Kidney glomerular epithelial cell (primary cell): ENCODE measurements at regions not wholly inside any gene's neighbourhood (a gene's known extent, or its start where the extent isn't known, plus 50 kb on each side); places are given as distances from the start of the nearest gene placed in this dataset.
A peak's percentile ranks its signal among the peaks of the same experiment; 100 is the strongest.
"Not testable (repeated sequence)": the region's sequence is repeated elsewhere in the genome, so short reads cannot be mapped to it uniquely, and the experiment has no call there.

ENCODE experiments used
- DNase-seq: peaks from one replicate; lab custom pipeline; 2025; lab: John Stamatoyannopoulos, UW

DNA sequence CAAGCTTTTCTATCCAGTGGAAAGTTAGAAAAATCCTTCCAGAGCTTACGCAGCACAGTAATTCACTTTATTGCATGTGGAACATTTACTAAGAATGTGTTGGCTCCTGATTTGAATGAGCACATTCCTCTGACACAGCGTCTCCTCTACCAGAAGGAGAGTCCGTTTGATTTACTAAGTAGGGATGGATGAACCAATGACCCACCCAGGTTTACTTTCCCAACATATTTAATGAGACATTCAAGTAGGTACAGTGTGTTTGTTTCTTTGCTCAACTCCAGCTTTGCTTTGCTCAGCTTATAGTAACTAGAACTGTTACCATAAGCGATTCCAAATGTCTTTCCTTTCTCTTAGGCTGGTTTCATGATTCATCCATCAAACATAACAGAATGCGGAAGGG, 161.7 kb downstream of the SMARCA1 start:
- no peak for DNase-seq

DNA sequence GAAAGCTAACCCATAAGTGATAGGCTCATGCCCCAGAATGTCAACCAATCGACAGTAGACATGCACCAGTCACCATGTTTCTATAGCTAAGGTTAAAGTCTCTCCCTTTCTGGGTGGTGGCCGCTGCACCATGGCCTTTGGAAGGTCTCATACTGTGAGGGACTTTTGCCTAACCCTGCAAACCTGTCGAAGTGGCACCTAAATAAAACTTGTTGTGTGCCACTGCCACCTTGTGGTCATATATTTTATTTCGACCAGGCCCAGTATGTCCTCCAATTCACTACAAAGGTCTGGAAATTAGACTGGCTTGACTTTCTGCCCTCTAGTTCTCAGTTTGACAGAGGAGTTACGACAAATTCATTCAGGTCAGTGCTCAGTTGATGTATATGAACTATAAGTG, 163.1 kb downstream of the SMARCA1 start:
- no peak for DNase-seq

DNA sequence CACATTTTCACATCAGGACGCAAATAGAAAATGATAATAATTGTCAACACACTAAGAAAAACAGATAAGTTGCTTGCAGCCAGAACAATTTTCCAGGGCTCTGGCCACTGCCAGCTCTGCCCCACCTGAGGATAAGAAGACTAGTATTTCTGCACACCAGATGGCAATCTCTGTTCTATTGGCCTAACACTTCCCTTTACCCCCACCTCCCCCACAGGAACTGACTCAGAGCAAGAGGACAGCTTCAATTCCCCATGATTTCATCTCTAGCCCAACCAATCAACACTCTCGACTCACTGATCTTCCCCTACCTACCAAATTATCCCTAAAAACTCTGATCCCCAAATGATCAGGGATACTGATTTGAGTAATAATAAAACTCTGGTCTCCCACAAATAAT, 164.0 kb downstream of the SMARCA1 start:
- DNase-seq: no peak

DNA sequence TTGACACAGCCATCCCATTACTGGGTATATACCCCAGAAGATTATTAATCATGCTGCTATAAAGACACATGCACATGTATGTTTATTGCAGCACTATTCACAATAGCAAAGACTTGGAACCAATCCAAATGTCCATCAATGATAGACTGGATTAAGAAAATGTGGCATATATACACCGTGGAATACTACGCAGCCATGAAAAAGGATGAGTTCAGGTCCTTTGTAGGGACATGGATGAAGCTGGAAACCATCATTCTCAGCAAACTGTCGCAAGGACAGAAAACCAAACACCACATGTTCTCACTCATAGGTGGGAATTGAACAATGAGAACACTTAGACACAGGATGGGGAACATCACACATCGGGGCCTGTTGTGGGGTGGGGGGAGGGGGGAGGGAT, 165.9 kb downstream of the SMARCA1 start:
- not testable (repeated sequence) for DNase-seq

DNA sequence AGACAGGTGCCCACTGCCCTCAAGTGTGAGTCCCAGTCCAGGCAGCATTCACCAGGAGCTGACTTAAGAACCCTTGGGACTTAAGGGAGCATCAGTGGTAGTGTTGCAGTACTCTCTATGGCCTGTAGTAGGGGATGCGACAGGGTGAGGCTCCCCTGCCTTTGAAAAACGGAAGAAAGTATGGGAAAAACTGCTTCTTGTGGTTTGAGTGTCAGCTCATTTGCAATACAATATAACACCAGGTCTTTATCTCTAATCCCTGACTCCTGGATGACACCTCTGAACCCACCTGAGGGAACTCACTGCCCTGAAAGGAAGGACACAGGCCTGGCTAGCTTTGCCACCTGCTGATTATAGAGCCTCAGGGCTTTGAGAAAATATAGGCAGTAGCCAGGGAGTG, 176.0 kb downstream of the SMARCA1 start:
- no peak for DNase-seq

DNA sequence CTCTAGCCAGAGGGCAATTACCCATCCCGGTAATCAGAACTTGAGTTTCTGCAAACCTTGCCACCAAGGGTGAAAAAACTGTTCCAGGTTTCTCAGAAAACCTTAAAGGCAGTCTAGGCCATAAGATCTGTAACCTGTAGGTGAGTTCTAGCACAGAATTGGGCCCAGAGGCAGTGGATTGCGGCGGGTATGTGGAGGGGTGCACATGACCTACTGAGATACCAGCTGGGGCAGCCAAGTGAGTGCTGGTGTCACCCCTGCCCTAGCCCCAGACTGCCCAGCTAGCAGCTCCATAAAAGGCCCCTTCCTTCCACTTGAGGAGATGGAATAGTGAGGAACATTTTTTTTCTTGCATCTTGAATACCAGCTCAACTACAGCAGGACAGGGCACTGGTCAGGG, 176.7 kb downstream of the SMARCA1 start:
- DNase-seq: no peak

DNA sequence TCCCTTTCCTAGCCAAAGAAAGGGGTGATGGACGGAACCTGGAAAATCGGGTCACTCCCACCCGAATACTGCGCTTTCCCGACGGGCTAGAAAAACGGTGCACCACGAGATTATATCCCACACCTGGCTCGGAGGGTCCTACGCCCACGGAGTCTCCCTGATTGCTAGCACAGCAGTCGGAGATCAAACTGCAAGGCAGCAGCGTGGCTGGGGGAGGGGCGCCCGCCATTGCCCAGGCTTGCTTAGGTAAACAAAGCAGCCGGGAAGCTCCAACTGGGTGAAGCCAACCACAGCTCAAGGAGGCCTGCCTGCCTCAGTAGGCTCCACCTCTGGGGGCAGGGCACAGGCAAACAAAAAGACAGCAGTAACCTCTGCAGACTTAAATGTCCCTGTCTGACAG, 186.0 kb downstream of the SMARCA1 start:
- DNase-seq: not testable (repeated sequence)

DNA sequence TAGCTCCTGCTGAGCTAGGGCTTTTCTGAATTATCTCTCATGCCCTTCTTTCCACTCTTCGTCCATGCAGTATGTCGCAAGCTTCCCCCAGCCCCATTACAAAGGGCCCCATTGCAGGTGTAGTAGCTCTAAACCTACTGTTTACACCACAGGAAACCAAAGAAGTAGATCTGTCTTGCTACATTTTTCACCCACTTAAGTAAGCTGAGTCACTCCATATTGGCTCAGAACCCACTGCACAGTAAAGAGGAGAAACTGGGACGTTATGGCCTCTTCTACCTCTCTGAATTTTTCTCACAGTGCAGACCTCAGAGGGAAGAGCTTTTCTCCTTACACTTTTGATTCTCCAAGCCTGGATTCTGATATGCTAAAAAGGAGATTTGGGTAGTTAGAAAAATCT, 200.2 kb downstream of the SMARCA1 start:
- DNase-seq: no peak

DNA sequence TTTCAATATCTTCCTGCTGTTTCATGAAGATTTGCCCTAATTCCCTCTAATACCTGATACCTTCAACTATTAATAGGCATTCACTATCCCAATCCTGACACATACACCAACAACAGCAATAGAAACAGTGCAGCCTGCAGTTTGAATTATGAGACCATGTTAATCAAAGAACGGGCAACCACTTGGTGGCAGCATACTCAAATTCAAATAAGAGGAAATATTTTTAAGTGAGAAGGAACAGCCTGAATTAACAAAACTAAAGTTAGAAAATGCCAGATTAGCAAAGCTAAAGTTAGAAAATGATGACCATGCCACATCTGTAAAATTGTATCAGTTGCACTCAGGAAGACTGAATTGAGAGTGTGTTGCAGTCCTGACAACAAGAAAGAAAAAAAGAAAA, 204.9 kb downstream of the SMARCA1 start:
- peak; percentile 1 for DNase-seq

DNA sequence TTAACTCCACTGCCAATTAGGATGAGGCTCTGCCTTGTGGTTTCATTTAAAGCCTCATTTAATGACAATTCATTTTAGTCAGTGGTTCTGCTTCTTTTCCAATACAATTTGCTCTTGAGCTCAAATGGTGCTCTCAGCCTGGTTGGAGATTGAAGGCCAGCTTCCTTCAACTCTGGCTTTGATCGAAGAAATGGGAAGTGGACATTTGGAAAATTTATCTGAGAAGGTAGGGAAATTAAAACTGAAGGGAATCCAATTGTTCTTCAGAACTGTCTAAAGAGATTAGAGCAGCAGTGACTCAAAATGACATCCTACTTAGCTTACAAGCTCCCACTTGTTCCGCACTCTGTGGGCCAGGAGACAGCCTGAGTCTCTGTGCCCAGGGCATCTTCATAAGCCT, 206.8 kb downstream of the SMARCA1 start:
- DNase-seq: no peak

DNA sequence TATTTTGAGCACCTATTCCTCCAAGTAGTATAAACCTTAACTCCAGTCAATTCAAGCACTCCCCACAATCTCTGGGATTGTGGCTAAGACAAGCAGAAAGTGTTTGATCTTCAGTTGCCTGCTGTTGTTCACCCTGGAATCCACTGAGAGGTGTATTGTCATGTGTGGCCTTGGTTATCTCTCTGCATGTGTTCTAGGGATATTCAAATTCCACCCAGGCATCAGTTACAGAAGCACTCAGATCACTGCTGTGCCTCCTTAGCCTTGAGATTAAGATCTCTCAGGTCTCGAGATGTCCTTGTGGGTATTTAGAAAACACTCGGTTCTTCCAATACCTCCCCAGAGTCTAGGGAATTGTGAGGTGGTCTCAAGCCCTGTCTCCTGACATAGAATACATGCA, 213.3 kb downstream of the SMARCA1 start:
- no peak for DNase-seq

DNA sequence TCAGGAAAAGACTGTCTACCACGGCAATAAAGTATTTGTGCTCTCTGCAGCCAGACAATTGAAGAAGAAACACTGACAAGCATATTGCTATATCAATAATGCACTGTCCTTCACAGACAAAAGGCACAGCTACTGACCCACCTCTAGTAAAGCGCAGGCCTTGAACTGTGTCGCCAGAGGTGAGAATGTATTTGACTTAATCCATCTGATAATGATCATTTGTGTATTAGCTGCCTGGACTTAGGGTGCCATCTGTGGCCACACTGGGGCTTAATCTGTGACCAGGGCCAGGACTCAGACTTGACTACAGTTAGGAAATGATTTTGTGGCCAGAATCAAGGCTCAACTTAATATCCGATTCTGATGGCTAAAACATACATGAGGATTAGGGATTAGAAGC, 260.4 kb downstream of the SMARCA1 start:
- no peak for DNase-seq

DNA sequence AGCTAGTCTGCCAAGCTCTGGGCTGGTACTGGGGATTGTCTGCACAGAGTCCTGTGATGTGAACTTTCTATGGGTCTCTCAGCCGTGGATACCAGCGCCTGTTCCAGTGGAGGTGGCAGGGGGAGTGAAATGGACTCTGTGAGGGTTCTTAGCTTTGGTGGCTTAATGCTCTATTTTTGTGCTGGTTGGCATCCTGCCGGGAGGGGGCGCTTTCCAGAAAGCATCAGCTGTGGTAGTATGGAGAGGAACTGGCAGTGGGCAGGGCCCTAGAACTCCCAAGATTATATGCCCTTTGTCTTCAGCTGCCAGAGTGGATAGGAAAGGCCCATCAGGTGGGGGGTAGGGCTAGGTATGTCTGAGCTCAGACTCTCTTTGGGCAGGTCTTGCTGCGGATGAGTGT, 267.8 kb downstream of the SMARCA1 start:
- DNase-seq: not testable (repeated sequence)

DNA sequence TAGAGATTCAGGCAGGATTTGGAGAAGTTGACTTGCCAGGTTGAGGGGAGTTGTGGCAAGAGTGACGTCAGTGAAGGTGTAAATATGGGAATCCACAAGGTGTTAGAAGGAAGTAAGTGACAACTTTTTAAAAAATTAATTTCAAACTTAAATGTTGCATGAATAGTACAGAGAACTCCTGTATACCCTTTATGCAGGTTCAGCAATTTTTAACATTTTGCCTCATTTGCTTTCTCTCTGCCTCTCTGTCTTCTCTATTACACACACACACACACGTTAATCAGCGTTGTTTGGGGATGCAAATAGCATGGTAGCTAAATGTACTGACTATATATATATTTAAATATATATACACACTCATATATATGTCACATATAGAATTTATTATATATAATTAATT, 273.7 kb downstream of the SMARCA1 start:
- DNase-seq: no peak

DNA sequence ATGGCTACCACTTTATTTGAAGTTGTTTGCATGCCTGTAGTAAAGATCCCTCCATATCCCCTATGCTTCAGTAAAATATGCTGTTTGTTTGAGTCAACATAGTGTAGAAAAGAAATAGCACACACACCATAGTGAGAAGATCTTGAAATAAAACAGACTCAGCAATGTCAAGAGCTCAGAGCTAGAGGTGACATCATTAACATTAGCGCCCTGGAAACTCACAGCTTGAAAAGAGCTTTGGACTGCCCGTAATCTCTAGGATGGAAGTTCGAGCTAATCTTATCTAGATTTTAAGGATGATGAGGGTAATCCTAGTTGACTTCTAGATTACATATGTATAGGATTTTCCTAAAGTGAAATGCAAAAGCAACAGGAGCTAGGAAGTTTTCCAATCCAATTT, 275.6 kb downstream of the SMARCA1 start:
- DNase-seq: no peak

DNA sequence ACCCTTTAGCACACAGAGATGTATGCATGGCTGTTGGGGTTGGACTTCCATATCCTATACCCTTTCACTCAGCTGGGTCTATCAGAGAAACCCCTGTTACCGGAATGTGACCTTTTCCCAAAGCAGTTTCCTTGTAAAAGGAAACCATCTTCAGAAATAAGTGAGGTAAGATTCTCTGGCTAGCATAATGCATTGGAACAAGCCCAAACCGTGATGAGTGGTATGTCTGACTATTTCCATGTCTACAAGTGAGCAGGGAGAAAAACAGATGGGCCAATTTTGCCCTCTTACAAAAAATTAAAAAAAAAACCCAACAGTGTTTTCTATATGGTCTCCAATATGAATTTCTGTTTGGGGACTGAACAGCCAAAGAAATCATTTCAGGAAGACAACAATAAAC, 283.9 kb downstream of the SMARCA1 start:
- no peak for DNase-seq

DNA sequence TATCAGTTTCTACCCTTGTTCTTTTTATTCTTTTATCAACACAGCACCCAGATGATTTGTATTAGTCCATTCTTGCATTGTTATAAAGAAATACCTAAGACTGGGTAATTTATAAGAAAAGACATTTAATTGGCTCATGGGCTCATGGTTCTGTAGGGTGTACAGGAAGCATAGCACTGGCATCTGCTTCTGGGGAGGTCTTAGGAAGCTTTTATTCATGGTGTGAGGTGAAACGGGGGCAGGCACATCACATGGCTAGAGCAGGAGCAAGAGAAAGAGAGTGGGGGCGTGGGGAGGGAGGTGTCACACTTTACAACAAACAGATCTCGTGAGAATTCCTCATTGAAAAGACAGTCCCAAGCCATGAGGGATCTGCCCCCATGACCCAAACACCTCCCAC, 285.3 kb downstream of the SMARCA1 start:
- no peak for DNase-seq

DNA sequence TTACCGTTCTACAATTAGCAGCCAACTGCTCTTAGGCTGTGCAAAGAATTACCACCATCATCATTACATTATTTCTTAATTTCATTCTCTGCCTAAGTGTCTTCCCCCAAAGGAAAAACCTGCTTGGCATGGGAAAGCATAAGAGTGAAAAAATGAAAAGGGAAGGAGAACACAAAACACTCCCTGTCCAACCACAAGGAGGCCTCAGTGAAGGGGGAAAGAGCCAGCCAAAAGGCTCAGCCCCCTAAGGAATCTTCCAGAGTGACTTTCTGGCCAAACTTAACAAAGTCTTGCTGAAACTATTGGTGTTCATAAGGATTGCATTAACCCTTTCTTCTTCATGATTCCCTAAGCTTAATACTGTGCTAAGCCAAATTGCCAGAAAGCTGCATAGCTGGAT, 287.4 kb downstream of the SMARCA1 start:
- no peak for DNase-seq

DNA sequence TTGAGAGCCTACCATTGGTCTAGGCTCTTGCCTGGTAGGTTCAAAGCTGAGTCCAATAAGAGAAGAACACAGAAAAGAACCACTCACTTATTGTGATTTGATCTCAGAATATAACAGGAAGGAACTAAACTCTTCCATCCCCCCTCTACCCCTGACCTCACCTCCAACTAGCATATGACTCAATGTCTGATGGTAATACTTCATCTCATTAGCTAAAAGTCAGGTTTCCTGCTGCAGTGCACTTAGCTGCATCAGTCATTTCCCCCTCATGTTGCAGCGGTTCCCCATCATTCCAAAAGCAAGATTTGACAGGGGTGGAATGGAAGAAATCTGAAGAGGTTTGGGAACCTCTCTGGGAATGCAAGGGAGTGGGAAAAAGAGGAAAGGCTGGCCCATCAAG, 289.5 kb downstream of the SMARCA1 start:
- no peak for DNase-seq

DNA sequence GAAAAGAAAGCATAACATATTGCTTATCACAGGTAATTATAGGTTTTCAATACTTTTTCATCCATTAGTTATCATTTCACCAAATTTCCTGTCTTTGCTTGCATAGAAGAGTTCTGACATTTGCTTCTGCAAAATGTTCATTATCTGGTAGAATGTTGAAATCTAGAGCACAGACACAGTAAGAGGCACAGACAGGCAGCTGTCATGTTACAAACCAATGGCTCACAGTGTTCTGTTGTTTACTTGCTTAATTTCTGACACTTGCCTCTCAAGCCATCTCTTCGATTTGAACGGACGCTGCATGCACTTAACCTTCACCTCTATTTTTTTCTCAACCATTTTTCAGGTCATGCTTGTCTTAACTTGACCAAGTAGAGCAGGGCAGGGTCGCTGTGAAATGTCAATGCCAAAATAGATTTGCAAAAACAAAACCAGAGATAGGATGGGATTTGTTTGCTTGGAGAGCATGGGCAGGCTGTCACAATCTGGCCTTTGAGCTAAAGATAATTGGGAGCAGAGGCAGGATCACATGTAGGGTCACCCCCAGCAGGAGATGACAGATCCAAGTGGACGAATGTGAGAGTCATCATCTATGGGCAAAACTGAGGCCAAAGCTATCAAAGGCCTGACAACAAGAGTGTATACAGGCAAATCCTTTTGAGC, 292.3 kb downstream of the SMARCA1 start:
- no peak for DNase-seq

DNA sequence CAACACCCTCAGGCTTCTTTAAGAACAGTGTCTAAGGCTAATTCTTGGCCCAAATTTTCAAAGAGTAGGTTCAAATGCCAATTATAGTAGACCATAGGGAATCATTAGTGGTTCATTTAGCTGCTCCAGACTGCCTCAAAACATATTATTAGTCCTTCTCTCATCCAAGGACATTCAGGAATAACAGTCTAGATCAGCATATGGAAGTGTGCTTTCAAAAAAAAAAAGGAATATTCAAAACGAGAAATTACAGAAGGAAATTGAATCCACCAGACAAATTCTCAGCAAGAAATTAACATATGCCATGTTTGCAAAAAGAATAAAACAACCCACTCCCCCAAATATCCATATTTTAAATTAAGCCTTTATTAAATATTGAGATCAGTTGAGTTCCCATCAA, 293.1 kb downstream of the SMARCA1 start:
- DNase-seq: no peak

DNA sequence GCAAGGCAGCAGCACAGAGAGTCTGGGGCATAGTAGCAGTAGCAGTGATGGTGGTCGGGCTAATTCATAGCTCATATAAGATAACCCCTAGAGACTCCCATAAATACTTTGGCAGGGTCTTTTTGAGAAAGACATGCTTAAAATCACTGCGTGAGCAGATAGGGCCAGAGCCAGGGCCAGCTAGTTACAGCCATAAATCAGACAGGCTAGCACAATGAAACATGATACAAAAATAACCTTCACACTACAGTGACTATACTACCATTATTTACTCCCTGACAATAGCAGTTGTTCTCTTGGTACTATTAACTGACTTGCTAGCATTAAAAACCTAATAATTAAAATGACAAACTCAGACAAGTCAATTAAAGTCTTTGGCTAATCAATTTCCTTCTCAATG, 295.9 kb downstream of the SMARCA1 start:
- no peak for DNase-seq

DNA sequence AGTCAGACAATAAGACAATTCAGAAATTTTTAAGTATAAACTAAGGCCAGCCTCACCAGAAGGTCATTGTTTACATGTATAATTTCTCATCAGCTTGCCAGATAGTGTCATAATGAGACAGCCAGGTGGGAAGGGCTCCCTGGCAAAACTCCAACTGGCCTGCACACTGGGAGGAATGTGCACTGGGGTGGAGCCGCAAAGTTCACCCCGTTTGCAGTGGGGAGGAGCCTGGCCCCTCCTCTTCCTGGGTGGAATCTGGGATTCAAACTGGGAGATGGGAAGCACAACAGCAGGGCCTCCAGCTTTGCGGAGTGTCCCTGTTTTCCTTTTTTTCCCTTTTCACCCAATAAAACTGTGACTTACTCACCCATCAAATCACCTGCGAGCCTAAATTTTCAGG, 329.9 kb downstream of the SMARCA1 start:
- DNase-seq: no peak

DNA sequence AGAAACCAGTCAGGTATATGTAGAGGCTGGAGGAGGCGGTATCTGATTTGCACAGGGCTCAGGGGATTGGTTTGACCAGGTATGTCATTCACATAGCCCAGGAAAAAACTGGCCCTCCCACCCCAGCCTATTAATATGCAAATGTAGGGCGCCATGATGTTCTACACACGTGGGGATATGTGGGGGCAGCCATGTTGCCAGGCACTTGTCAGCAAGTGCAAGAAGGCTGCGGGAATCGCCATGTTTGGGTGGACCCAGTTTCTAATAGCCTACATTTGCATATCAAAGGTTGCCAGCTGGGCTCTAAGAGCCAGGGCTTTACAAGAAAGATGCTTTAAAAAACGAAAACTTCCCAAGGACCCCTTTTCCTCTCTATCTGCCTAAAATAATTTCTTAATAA, 335.1 kb downstream of the SMARCA1 start:
- DNase-seq: no peak

DNA sequence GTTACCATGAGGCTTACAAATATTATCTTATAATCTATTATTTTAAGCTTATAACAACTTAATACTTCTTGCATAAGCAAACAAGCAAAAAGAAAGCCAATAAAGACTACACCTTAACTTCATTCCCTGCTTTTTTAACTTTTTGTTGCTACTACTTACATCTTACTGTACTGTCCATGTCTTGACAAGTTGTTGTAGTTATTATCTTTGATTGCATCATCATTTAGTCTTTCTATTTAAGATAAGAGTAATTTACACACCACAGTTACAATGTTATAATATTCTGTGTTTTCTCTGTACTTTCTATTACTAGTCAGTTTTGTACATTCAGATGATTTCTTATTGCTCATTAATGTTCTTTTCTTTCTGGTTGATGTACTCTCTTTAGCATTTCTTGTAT, 346.6 kb downstream of the SMARCA1 start:
- no peak for DNase-seq
